Pancreas (tissue), 10 donors: ENCODE measurements at regions not wholly inside any gene's neighbourhood (a gene's known extent, or its start where the extent isn't known, plus 50 kb on each side); places are given as distances from the start of the nearest gene placed in this dataset.

ENCODE experiments used
- ATAC-seq, 4 donors: fragments of 200-7000 bp; cut with Tn5 transposase; one replicate each; pipeline versions ENCODE4 v1.8.0 to v1.9.1; 2020; ENCODE audit warnings: mild to moderate bottlenecking in 4 of 4, moderate library complexity in 4 of 4
- DNase-seq, 6 donors: peaks; one replicate each; pipeline ENCODE4 v3.0.0-alpha.2; 2020
- FAIRE-seq: peaks from 2 replicates; lab custom pipeline; 2012; peaks lifted over from hg19 to GRCh38; lab: Jason Lieb, UNC
- H3K27ac ChIP-seq, 4 donors: fragments of 200-600 bp; sonication (generic); 1 replicate in 3 of 4; 2 replicates in 1 of 4; pipeline versions ENCODE4 v1.5.0 to v1.8.0; 2020
- H3K27me3 ChIP-seq, 4 donors: fragments of 200-600 bp; one replicate each; pipeline ENCODE4 v1.8.0; 2021
- H3K36me3 ChIP-seq, 3 donors: fragments of 200-600 bp; sonication (generic) in 1 of 3; one replicate each; pipeline versions ENCODE4 v1.5.0 to v1.8.0; 2020 to 2021
- H3K4me1 ChIP-seq, 3 donors: fragments of 200-600 bp; one replicate each; pipeline ENCODE4 v1.8.0; 2021
- H3K4me3 ChIP-seq, 4 donors: fragments of 200-600 bp; sonication (generic) in 2 of 4; one replicate each; pipeline versions ENCODE4 v1.5.0 to v1.8.0; 2020 to 2021
- H3K9me3 ChIP-seq, 4 donors: fragments of 200-600 bp; one replicate each; pipeline ENCODE4 v1.8.0; 2021
- CTCF ChIP-seq, 4 donors: fragments of 200-600 bp; sonication (generic) in 3 of 4; IDR thresholded peaks; one replicate each; pipeline versions ENCODE4 v1.5.0 to v1.8.0; 2021; ENCODE audit warnings: antibody characterized with exemption in 4 of 4
- WGBS, 2 donors: extraction: QIAGEN DNeasy Blood & Tissue Kit; methylation state at CpG; one replicate each; pipeline ENCODE4 v1.1.7; 2013; 5-methylcytosine and 5-hydroxymethylcytosine counted together
- intact Hi-C, 3 donors: fragments of 100-400 bp; cut with DNase I; formaldehyde crosslinking; loops; one replicate each; pipeline versions ENCODE4 v1.11.1 to v1.14.2; 2022
- donor health status: healthy with polysubstance abuse.
- donor health status: DM: no; HTN: no; CAD: no; lungs with moderate emphysema.
- donor health status: DM: no; HTN: no; CAD: no.
- donor health status: control.
- donor health status: control.
- donor health status: Bipolar disorder and iron deficiency.
- donor health status: DM: yes; HTN: yes; CAD: no.
- donor health status: DM: no; HTN: no; CAD: no.
- donor health status: DM: no; HTN: no; CAD: no.
- donor health status: DM: yes; HTN: yes; CAD: no.

- Histone ChIP-seq H3K27me3 (no peaks in the 10 kb centered on the region), H3K4me1 (no peaks in the 10 kb centered on the region), H3K36me3 (no peaks in the 10 kb centered on the region), H3K9me3 (no peaks in the 10 kb centered on the region), H3K27ac (no peak overlapping the region), H3K4me3 (no peak overlapping the region)
- ATAC-seq (no peak), DNase-seq (peak in 1 of 6 donors; percentile 16), FAIRE-seq (no peak)
- 56 to 68% methylated on average over 5 of the region's 5 CpGs for WGBS, 2 donors
- intact Hi-C loops, result no loop called here
- TF ChIP-seq CTCF (IDR thresholded peaks at IDR 0.05), result no peak
Measured at GRCh38 chr22:48434868-48435250, 1392.8 kb downstream of the BRD1 start.

- Histone ChIP-seq H3K4me3 (no peak overlapping the region), H3K9me3 (no peaks in the 10 kb centered on the region), H3K4me1 (no peaks in the 10 kb centered on the region), H3K36me3 (no peaks in the 10 kb centered on the region), H3K27me3 (no peaks in the 10 kb centered on the region), H3K27ac (no peak overlapping the region)
- intact Hi-C loops, result no loop called here
- ATAC-seq (no peak), FAIRE-seq (no peak), DNase-seq (peak in 1 of 6 donors; percentile 24)
- WGBS, 2 donors, result 65 to 69% methylated on average over 16 of the region's 16 CpGs
- no peak for TF ChIP-seq CTCF (IDR thresholded peaks at IDR 0.05)
Measured at GRCh38 chr22:48434156-48434867, 1393.4 kb downstream of the BRD1 start.

DNA sequence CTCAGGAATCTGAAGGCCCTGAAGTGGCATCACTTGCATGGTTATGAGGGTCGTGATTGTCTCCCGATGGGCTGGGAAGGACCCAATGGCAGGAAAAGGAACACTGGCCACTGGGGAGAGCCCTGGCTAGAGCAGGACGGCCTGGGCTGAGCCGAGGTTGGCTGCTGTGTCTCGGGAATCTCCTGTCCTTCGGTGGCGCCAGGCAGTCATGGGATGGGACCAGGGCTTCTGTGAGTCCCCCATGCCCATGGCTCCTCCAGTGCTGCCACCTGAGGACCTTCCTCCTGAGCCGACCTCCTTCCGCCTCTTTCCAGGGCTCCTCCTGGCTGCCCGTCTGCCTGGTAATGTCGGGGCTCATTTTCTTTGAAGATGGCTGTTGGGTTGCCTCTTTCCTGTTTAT lies 1394.0 kb downstream of the BRD1 start:
- H3K27ac ChIP-seq, result no peak overlapping the region
- no peaks in the 10 kb centered on the region for H3K27me3 ChIP-seq
- no peak overlapping the region for H3K4me3 ChIP-seq
- H3K9me3 ChIP-seq, result no peaks in the 10 kb centered on the region
- ATAC-seq (no peak), FAIRE-seq (no peak), DNase-seq (peak in 1 of 6 donors; percentile 41)
- 51 to 66% methylated on average over 11 of the region's 11 CpGs for WGBS, 2 donors
- no peaks in the 10 kb centered on the region for H3K36me3 ChIP-seq
- TF ChIP-seq CTCF (IDR thresholded peaks at IDR 0.05), result no peak
- H3K4me1 ChIP-seq, result no peaks in the 10 kb centered on the region
- intact Hi-C loops, result no loop called here

- ATAC-seq, result no peak
- intact Hi-C loops, result no loop called here
- H3K36me3 ChIP-seq, result no peaks in the 10 kb centered on the region
- H3K4me3 ChIP-seq, result no peak overlapping the region
- WGBS, 2 donors, result 62 to 70% methylated on average over 15 of the region's 15 CpGs
- no peak overlapping the region for H3K27ac ChIP-seq
- peak in 1 of 6 donors; percentile 38 for DNase-seq
- no peak for FAIRE-seq
- no peaks in the 10 kb centered on the region for H3K27me3 ChIP-seq
- H3K9me3 ChIP-seq, result no peaks in the 10 kb centered on the region
- TF ChIP-seq CTCF (IDR thresholded peaks at IDR 0.05), result no peak
- no peaks in the 10 kb centered on the region for H3K4me1 ChIP-seq
Measured at GRCh38 chr22:48432781-48433518, 1394.7 kb downstream of the BRD1 start.
